MCF 10A (cell line): ENCODE measurements at regions not wholly inside any gene's neighbourhood (a gene's known extent, or its start where the extent isn't known, plus 50 kb on each side); places are given as distances from the start of the nearest gene placed in this dataset.

Experiments used
- BruUV-seq: library from RNA; stranded (reverse); fragments of 400-500 nt; replicated peaks from 2 replicates; lab custom pipeline; 2021; lab: Mats Ljungman, UMichigan
- CTCF ChIA-PET: fragments of 300-600 bp; sonication (Branson Sonifier 250); formaldehyde crosslinking; extraction: SDS; loops from one replicate; lab custom pipeline; 2021; ENCODE audit warnings: antibody characterized with exemption, inconsistent platforms; lab: Yijun Ruan, JAX
- POLR2A ChIA-PET: fragments of 300-600, 350-650 bp; sonication (Branson Sonifier 250); formaldehyde crosslinking; extraction: SDS; loops from one replicate; lab custom pipeline; 2020; ENCODE audit warnings: antibody characterized with exemption, inconsistent platforms; lab: Yijun Ruan, JAX
- DNase-seq: peaks from one replicate; pipeline ENCODE4 v3.0.0-alpha.2; 2018; ENCODE audit not compliant: unreplicated experiment
- H3K27ac Mint-ChIP-seq: one replicate; pipeline ENCODE4 v1.8.0; 2022; ENCODE audit warnings: mild to moderate bottlenecking, low read depth, mixed read lengths; ENCODE audit not compliant: unreplicated experiment
- H3K27me3 Mint-ChIP-seq: one replicate; pipeline ENCODE4 v1.8.0; 2022; ENCODE audit warnings: mixed read lengths; ENCODE audit not compliant: insufficient read depth, unreplicated experiment
- H3K36me3 Mint-ChIP-seq: one replicate; pipeline ENCODE4 v1.8.0; 2022; ENCODE audit warnings: mild to moderate bottlenecking, moderate library complexity, mixed read lengths; ENCODE audit not compliant: insufficient read depth, unreplicated experiment
- H3K4me1 Mint-ChIP-seq: one replicate; pipeline ENCODE4 v1.8.0; 2022; ENCODE audit warnings: mixed read lengths; ENCODE audit not compliant: insufficient read depth, unreplicated experiment
- H3K4me3 Mint-ChIP-seq: one replicate; pipeline ENCODE4 v1.8.0; 2022; ENCODE audit warnings: mild to moderate bottlenecking, moderate library complexity, mixed read lengths; ENCODE audit not compliant: unreplicated experiment
- H3K9me3 Mint-ChIP-seq: one replicate; pipeline ENCODE4 v1.8.0; 2022; ENCODE audit warnings: mixed read lengths; ENCODE audit not compliant: unreplicated experiment
- CTCF ChIP-seq: fragments of 200-600 bp; IDR thresholded peaks from one replicate; pipeline ENCODE4 v1.8.0; 2022; ENCODE audit warnings: antibody characterized with exemption, mild to moderate bottlenecking; ENCODE audit not compliant: unreplicated experiment
- intact Hi-C: fragments of 100-400 bp; cut with micrococcal nuclease; formaldehyde crosslinking; loops from 2 replicates; pipeline ENCODE4 v1.14.1; 2022

- no peaks in the 10 kb centered on the region for H3K27me3 Mint-ChIP-seq
- intact Hi-C loops: no loop called here
- ChIA-PET CTCF (interaction anchor here (0.6 to 1.2 kb wide), 3 partner anchors 11 to 229 kb away, joined by 3 to 8 read pairs (median 3); no protein-coding TSS in a partner anchor), POLR2A (no interaction called here)
- no TSS peak for BruUV-seq
- no peaks in the 10 kb centered on the region for H3K36me3 Mint-ChIP-seq
- H3K4me1 Mint-ChIP-seq: no peaks in the 10 kb centered on the region
- H3K4me3 Mint-ChIP-seq: no peak overlapping the region
- TF ChIP-seq CTCF: no peak
- no peak overlapping the region for H3K27ac Mint-ChIP-seq
- no peak for DNase-seq
- no peaks in the 10 kb centered on the region for H3K9me3 Mint-ChIP-seq
Measured at GRCh38 chr14:22506778-22507351, 82.2 kb downstream of the DAD1 start.

GRCh38 chr14:22506378-22506710 is 82.7 kb downstream of the DAD1 start:
- no peaks in the 10 kb centered on the region for H3K36me3 Mint-ChIP-seq
- POLR2A ChIA-PET: interaction anchor here (0.7 kb wide), 1 partner anchor 16 kb away, joined by 5 read pairs; no protein-coding TSS in a partner anchor

GRCh38 chr14:22505697-22506377 is 83.2 kb downstream of the DAD1 start:
- no peak overlapping the region for H3K27ac Mint-ChIP-seq
- ChIA-PET CTCF (interaction anchor here (1.3 kb wide), 1 partner anchor 117 kb away, joined by 3 read pairs; no protein-coding TSS in a partner anchor), POLR2A (interaction anchor here (0.7 kb wide), 1 partner anchor 16 kb away, joined by 5 read pairs; no protein-coding TSS in a partner anchor)
- no peaks in the 10 kb centered on the region for H3K27me3 Mint-ChIP-seq
- H3K4me1 Mint-ChIP-seq: no peaks in the 10 kb centered on the region
- no peak for TF ChIP-seq CTCF
- H3K4me3 Mint-ChIP-seq: no peak overlapping the region
- intact Hi-C loops: no loop called here
- no peaks in the 10 kb centered on the region for H3K36me3 Mint-ChIP-seq
- no TSS peak for BruUV-seq
- no peaks in the 10 kb centered on the region for H3K9me3 Mint-ChIP-seq
- no peak for DNase-seq

More at GRCh38 chr14:22506378-22506710, 82.7 kb downstream of the DAD1 start:
- H3K27ac Mint-ChIP-seq: no peak overlapping the region
- H3K4me3 Mint-ChIP-seq: no peak overlapping the region
- no peak for TF ChIP-seq CTCF
- CTCF ChIA-PET: interaction anchor here (1.3 kb wide), 1 partner anchor 118 kb away, joined by 3 read pairs; no protein-coding TSS in a partner anchor
- no peak for DNase-seq
- no peaks in the 10 kb centered on the region for H3K27me3 Mint-ChIP-seq
- no TSS peak for BruUV-seq
- H3K9me3 Mint-ChIP-seq: no peaks in the 10 kb centered on the region
- H3K4me1 Mint-ChIP-seq: no peaks in the 10 kb centered on the region
- intact Hi-C loops: no loop called here

GRCh38 chr14:22505309-22505696 is 83.7 kb downstream of the DAD1 start:
- no TSS peak for BruUV-seq
- Mint-ChIP-seq H3K36me3 (no peaks in the 10 kb centered on the region), H3K9me3 (no peaks in the 10 kb centered on the region), H3K4me1 (no peaks in the 10 kb centered on the region), H3K27ac (no peak overlapping the region), H3K4me3 (no peak overlapping the region), H3K27me3 (no peaks in the 10 kb centered on the region)
- no peak for TF ChIP-seq CTCF
- intact Hi-C loops: no loop called here
- DNase-seq: no peak
- ChIA-PET CTCF (interaction anchor here (1.1 to 1.3 kb wide), 2 partner anchors 15 to 117 kb away, joined by 3 to 5 read pairs; no protein-coding TSS in a partner anchor), POLR2A (no interaction called here)
